ENCODE measurements at regions not wholly inside any gene's neighbourhood (a gene's known extent, or its start where the extent isn't known, plus 50 kb on each side); places are given as distances from the start of the nearest gene placed in this dataset.

DNA sequence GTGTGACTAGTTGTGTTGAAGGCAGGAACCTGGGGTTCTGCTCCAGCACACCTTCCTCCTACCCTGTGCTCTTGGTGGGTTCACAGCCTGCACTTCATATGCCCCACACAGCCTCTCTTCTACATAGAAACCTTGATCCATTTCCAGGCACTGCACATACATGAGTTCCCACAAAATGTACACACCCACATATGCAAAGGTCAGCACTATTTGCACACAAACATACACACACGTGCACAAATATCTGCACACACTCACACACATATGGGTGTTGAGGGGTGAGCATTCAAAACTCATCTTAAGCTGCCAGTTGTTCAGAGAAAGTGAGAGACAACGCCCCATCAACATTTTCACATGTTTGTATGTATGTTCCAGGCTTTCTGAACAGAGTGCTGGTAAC lies 201.0 kb downstream of the BARX2 start:
- ChIA-PET CTCF (no interaction called here), POLR2A (no interaction called here)
- H3K9me1 ChIP-seq (replicated peaks; ENCODE audit: control insufficient read depth, extremely low read depth, insufficient read depth, low read length), result no peaks in the 10 kb centered on the region
- no peaks in the 10 kb centered on the region for H3K36me3 ChIP-seq (ENCODE audit: control insufficient read depth in 2 of 2, extremely low read depth in 1 of 2, insufficient read depth in 2 of 2, low read length in 2 of 2)
- no peak overlapping the region for H3K4me2 ChIP-seq (ENCODE audit: insufficient read depth, low read length)
- H3K79me2 ChIP-seq (ENCODE audit: control insufficient read depth, insufficient read depth, low read length), result no peaks in the 10 kb centered on the region
- H3K9me3 ChIP-seq (replicated peaks; ENCODE audit: control insufficient read depth, insufficient read depth, low read length), result no peaks in the 10 kb centered on the region
- H2AFZ ChIP-seq (ENCODE audit: low read depth, low read length), result no peak overlapping the region
- FAIRE-seq, result no peak
- intact Hi-C loops (cut with micrococcal nuclease) (no loop called here), dilution Hi-C loops (cut with MboI; ENCODE audit: extremely low pct_ligation_motif_present, low sequenced_read_pairs) (no loop called here)
- H3K27me3 ChIP-seq (ENCODE audit: control insufficient read depth in 2 of 2, insufficient read depth in 2 of 2, low read length in 2 of 2), result no peaks in the 10 kb centered on the region
- no peak overlapping the region for H3K27ac ChIP-seq (ENCODE audit: insufficient read depth, low read depth, low read length)
- no TSS peak for BruUV-seq (replicated peaks)
- no peak overlapping the region for H3K4me3 ChIP-seq (replicated peaks in 1 of 3; ENCODE audit: insufficient read depth in 1 of 3, low read depth in 1 of 3, low read length in 3 of 3)
- DNase-seq (ENCODE audit: low read depth, low spot score), result no peak
- H3K4me1 ChIP-seq (ENCODE audit: control insufficient read depth, extremely low read depth, insufficient read depth, low read length), result no peaks in the 10 kb centered on the region
- no peak overlapping the region for H3K9ac ChIP-seq (replicated peaks; ENCODE audit: extremely low read depth, insufficient read depth, low read length)
- no peaks in the 10 kb centered on the region for H4K20me1 ChIP-seq (replicated peaks; ENCODE audit: control insufficient read depth, extremely low read depth, insufficient read depth, low read length)
- TF ChIP-seq, protein P1, sequence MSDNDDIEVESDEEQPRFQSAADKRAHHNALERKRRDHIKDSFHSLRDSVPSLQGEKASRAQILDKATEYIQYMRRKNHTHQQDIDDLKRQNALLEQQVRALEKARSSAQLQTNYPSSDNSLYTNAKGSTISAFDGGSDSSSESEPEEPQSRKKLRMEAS (IDR thresholded peaks at IDR 0.05; ENCODE audit: insufficient read depth, insufficient read length), result no peak
- TF ChIP-seq POLR2AphosphoS5 (IDR thresholded peaks at IDR 0.05; ENCODE audit: insufficient read depth, low read depth, low read length), result no peak
- no peak for TF ChIP-seq GATA2 (IDR thresholded peaks at IDR 0.05; ENCODE audit: insufficient read depth, insufficient read length, low read depth, low read length)
- no peak for TF ChIP-seq MYC (IDR thresholded peaks at IDR 0.05; ENCODE audit: low read depth, low read length)
- no peak for TF ChIP-seq EZH2 (IDR thresholded peaks at IDR 0.05; ENCODE audit: borderline replicate concordance, low read depth, low read length, severe bottlenecking)
- no peak for TF ChIP-seq CTCF (IDR thresholded peaks at IDR 0.05; ENCODE audit: extremely low read depth in 1 of 2, insufficient read depth in 1 of 2, low read depth in 1 of 2, low read length in 2 of 2)
- no peak for TF ChIP-seq FOS (IDR thresholded peaks at IDR 0.05; ENCODE audit: borderline replicate concordance, insufficient read depth, low read length)
- no peak for TF ChIP-seq POLR2A (IDR thresholded peaks at IDR 0.05; ENCODE audit: low read depth, low read length)
- TF ChIP-seq JUN (IDR thresholded peaks at IDR 0.05; ENCODE audit: borderline replicate concordance, insufficient read depth, insufficient read length, low read depth), result no peak

All from endothelial cell of umbilical vein (primary cell).